ENCODE measurements at regions not wholly inside any gene's neighbourhood (a gene's known extent, or its start where the extent isn't known, plus 50 kb on each side); places are given as distances from the start of the nearest gene placed in this dataset.

DNA sequence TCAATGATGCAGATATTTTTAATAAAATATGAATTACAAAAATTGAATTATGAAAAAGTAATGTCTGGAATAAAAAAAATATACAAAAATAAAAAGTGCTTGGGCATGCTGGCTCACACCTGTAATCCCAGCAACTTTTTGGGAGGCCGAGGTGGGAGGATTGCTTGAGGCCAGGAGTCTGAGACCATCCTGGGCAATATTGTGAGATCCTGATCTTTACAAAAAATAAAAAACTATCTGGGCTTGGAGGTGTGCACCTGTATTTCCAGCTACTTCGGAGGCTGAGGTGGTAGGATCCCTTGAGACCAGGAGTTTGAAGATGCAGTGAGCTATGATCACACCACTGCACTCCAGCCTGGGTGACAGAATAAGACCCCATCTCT is 141.8 kb downstream of the NPIPB5 start:
- no peak for TF ChIP-seq EZH2phosphoT487 (IDR thresholded peaks at IDR 0.05; ENCODE audit: borderline replicate concordance)
- TF ChIP-seq, protein P1, sequence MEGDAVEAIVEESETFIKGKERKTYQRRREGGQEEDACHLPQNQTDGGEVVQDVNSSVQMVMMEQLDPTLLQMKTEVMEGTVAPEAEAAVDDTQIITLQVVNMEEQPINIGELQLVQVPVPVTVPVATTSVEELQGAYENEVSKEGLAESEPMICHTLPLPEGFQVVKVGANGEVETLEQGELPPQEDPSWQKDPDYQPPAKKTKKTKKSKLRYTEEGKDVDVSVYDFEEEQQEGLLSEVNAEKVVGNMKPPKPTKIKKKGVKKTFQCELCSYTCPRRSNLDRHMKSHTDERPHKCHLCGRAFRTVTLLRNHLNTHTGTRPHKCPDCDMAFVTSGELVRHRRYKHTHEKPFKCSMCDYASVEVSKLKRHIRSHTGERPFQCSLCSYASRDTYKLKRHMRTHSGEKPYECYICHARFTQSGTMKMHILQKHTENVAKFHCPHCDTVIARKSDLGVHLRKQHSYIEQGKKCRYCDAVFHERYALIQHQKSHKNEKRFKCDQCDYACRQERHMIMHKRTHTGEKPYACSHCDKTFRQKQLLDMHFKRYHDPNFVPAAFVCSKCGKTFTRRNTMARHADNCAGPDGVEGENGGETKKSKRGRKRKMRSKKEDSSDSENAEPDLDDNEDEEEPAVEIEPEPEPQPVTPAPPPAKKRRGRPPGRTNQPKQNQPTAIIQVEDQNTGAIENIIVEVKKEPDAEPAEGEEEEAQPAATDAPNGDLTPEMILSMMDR (conservative IDR thresholded peaks at IDR 0.05; ENCODE audit: low read length) = no peak

Data from Loucy (cell line).